SK-N-SH (cell line): ENCODE measurements at regions not wholly inside any gene's neighbourhood (a gene's known extent, or its start where the extent isn't known, plus 50 kb on each side); places are given as distances from the start of the nearest gene placed in this dataset.

Experiments
- CTCF ChIA-PET: fragments of 300-600, 350-600 bp; formaldehyde crosslinking; extraction: SDS; loops from one replicate; lab custom pipeline; 2021; lab: Yijun Ruan, JAX
- POLR2A ChIA-PET: fragments of 350-600 bp; sonication (Branson Sonifier 250); formaldehyde crosslinking; extraction: SDS; loops from one replicate; lab custom pipeline; 2020; ENCODE audit warnings: antibody characterized with exemption, inconsistent platforms; lab: Yijun Ruan, JAX
- DNase-seq: peaks from one replicate; pipeline ENCODE4 v3.0.0; 2012
- H2AFZ ChIP-seq: fragments of 200-600 bp; sonication (generic); 2 replicates; pipeline ENCODE4 v1.8.1; 2016; ENCODE audit warnings: antibody characterized with exemption, mild to moderate bottlenecking, low read depth
- H3F3A ChIP-seq: fragments of 200-600 bp; sonication (generic); replicated peaks from 2 replicates; pipeline ENCODE3; 2016; ENCODE audit warnings: antibody characterized with exemption, mild to moderate bottlenecking; ENCODE audit not compliant: insufficient read depth
- H3K27ac ChIP-seq, 2 experiments: fragments of 200-500 bp in 1 of 2; fragments of 200-600 bp in 1 of 2; sonication (Bioruptor generic) in 1 of 2; sonication (generic), shearing (Covaris generic) in 1 of 2; 2 replicates each; pipeline versions ENCODE4 v1.5.1 to v1.6.1; 2014 to 2016; ENCODE audit warnings: low read depth in 2 of 2, inconsistent platforms in 1 of 2, low read length in 1 of 2, mild to moderate bottlenecking in 1 of 2, mixed read lengths in 1 of 2
- H3K27me3 ChIP-seq: fragments of 200-600 bp; sonication (generic), shearing (Covaris generic); 2 replicates; pipeline ENCODE4 v1.6.1; 2016; ENCODE audit warnings: mixed run types; ENCODE audit not compliant: insufficient read depth
- H3K36me3 ChIP-seq, 2 experiments: fragments of 200-500 bp in 1 of 2; fragments of 200-600 bp in 1 of 2; sonication (Bioruptor generic) in 1 of 2; sonication (generic) in 1 of 2; replicated peaks in 1 of 2; 2 replicates each; pipeline versions ENCODE3 to v1.5.1; 2014 to 2016; ENCODE audit warnings: low read length in 1 of 2, mild to moderate bottlenecking in 1 of 2; ENCODE audit not compliant: insufficient read depth in 2 of 2, control insufficient read depth in 1 of 2
- H3K4me1 ChIP-seq, 2 experiments: fragments of 200-500 bp in 1 of 2; fragments of 200-600 bp in 1 of 2; sonication (Bioruptor generic) in 1 of 2; sonication (generic), shearing (Covaris generic) in 1 of 2; 2 replicates each; pipeline versions ENCODE4 v1.5.1 to v1.6.1; 2014 to 2016; ENCODE audit warnings: low read depth in 1 of 2, low read length in 1 of 2, mixed run types in 1 of 2; ENCODE audit not compliant: insufficient read depth in 2 of 2, control insufficient read depth in 1 of 2
- H3K4me2 ChIP-seq: fragments of 200-600 bp; sonication (generic), shearing (Covaris generic); 2 replicates; pipeline ENCODE4 v1.6.1; 2017; ENCODE audit warnings: mixed run types
- H3K4me3 ChIP-seq, 2 experiments: fragments of 200-500 bp in 1 of 2; fragments of 200-600 bp in 1 of 2; sonication (Bioruptor generic) in 1 of 2; sonication (generic), shearing (Covaris generic) in 1 of 2; 2 replicates each; pipeline versions ENCODE4 v1.5.1 to v1.8.1; 2014 to 2016; ENCODE audit warnings: low read depth in 2 of 2, inconsistent platforms in 1 of 2, low read length in 1 of 2, mild to moderate bottlenecking in 1 of 2, mixed read lengths in 1 of 2, moderate library complexity in 1 of 2
- H3K79me2 ChIP-seq: fragments of 200-600 bp; sonication (generic); 2 replicates; pipeline ENCODE4 v1.8.1; 2017; ENCODE audit warnings: mild to moderate bottlenecking; ENCODE audit not compliant: insufficient read depth
- H3K9ac ChIP-seq: fragments of 200-600 bp; sonication (generic); 2 replicates; pipeline ENCODE4 v1.6.1; 2017; ENCODE audit warnings: mixed run types
- H3K9me2 ChIP-seq: fragments of 200-600 bp; sonication (generic); 2 replicates; pipeline ENCODE4 v1.6.1; 2017; ENCODE audit warnings: mixed run types
- H3K9me3 ChIP-seq: fragments of 200-600 bp; sonication (generic); 2 replicates; pipeline ENCODE4 v1.6.1; 2017; ENCODE audit warnings: mixed run types, mild to moderate bottlenecking, moderate library complexity
- H4K20me1 ChIP-seq: fragments of 200-600 bp; sonication (generic); 2 replicates; pipeline ENCODE4 v1.6.1; 2017; ENCODE audit warnings: mild to moderate bottlenecking, mixed run types; ENCODE audit not compliant: insufficient read depth
- EP300 ChIP-seq, 2 experiments: IDR thresholded peaks; 2 replicates each; pipeline versions ENCODE4 v1.4.0 to v1.6.1; 2012; ENCODE audit warnings: borderline replicate concordance in 1 of 2, low read depth in 1 of 2, low read length in 1 of 2
- EZH2phosphoT487 ChIP-seq: fragments of 200-600 bp; sonication (generic); IDR thresholded peaks from 2 replicates; pipeline ENCODE4 v1.6.1; 2017; ENCODE audit warnings: low read depth, mixed run types, mild to moderate bottlenecking, antibody characterized with exemption, moderate library complexity, borderline replicate concordance
- GABPA ChIP-seq: IDR thresholded peaks from 2 replicates; pipeline ENCODE4 v1.4.0; 2012; ENCODE audit warnings: low read depth, mild to moderate bottlenecking
- JUND ChIP-seq: IDR thresholded peaks from 2 replicates; pipeline ENCODE4 v1.4.0; 2012
- MEF2A ChIP-seq: IDR thresholded peaks from 2 replicates; pipeline ENCODE4 v1.4.0; 2012; ENCODE audit warnings: low read depth, borderline replicate concordance
- NFIC ChIP-seq: IDR thresholded peaks from 2 replicates; pipeline ENCODE4 v1.4.0; 2012; ENCODE audit warnings: borderline replicate concordance
- NRF1 ChIP-seq: IDR thresholded peaks from 2 replicates; pipeline ENCODE4 v1.6.1; 2012; ENCODE audit warnings: low read depth, mild to moderate bottlenecking, low read length
- RCOR1 ChIP-seq: fragments of 150-350 bp; IDR thresholded peaks from 2 replicates; pipeline ENCODE4 v1.6.1; 2017; ENCODE audit warnings: antibody characterized with exemption, low read length
- RFX5 ChIP-seq: IDR thresholded peaks from 2 replicates; pipeline ENCODE4 v1.6.1; 2012; ENCODE audit warnings: mild to moderate bottlenecking, improper control_type of control experiment, low read length
- RXRA ChIP-seq: IDR thresholded peaks from 2 replicates; pipeline ENCODE4 v1.4.0; 2012; ENCODE audit warnings: low read depth, mild to moderate bottlenecking, borderline replicate concordance
- TAF1 ChIP-seq: IDR thresholded peaks from 2 replicates; pipeline ENCODE4 v1.6.1; 2012; ENCODE audit warnings: low read depth, mild to moderate bottlenecking, low read length, moderate library complexity, borderline replicate concordance
- TEAD4 ChIP-seq: IDR thresholded peaks from 2 replicates; pipeline ENCODE4 v1.4.0; 2012; ENCODE audit warnings: mild to moderate bottlenecking, borderline replicate concordance; ENCODE audit not compliant: insufficient read depth
- WGBS: methylation state at CpG from one replicate; pipeline ENCODE4 v1.1.6; 2017; ENCODE audit warnings: low lambda C conversion rate; 5-methylcytosine and 5-hydroxymethylcytosine counted together
- TF ChIP-seq, protein P1 (sequence below): IDR thresholded peaks from 2 replicates; pipeline ENCODE4; 2012
- TF ChIP-seq, protein P2 (sequence below): IDR thresholded peaks from 2 replicates; pipeline ENCODE4 v1.4.0; 2012; ENCODE audit warnings: low read depth
- TF ChIP-seq, protein P3 (sequence below): fragments of 200-600 bp; sonication (generic); IDR thresholded peaks from 2 replicates; pipeline ENCODE4 v1.6.1; 2017; ENCODE audit warnings: antibody characterized with exemption, mild to moderate bottlenecking, moderate library complexity
- TF ChIP-seq, protein P4 (sequence below): IDR thresholded peaks from 2 replicates; pipeline ENCODE4 v1.6.1; 2012; ENCODE audit warnings: mild to moderate bottlenecking, low read depth, low read length, moderate library complexity
- TF ChIP-seq, protein P5 (sequence below): IDR thresholded peaks from 2 replicates; pipeline ENCODE4 v1.4.0; 2012; ENCODE audit warnings: low read depth, borderline replicate concordance

DNA sequence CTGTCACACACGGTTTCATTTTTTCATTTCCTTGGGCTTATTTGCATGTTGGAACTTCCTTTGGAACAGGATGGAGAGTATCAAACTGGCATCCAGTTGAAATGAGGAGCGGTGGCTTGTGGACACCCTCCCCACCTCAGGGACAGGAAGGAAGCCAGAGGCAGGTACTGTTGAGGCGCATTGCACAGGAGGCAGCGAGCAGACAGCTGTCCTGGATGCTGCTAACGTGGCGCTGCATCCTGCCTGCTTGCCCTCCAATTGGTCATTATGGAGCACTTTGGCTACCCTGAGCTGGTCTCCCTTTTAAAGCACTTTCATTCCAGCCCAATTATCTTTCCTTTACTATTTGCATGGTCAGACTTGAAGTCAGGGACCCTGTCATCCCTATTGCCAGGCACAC is 80.7 kb upstream of the ITGA4 start (continued):
- TF ChIP-seq, protein P1, sequence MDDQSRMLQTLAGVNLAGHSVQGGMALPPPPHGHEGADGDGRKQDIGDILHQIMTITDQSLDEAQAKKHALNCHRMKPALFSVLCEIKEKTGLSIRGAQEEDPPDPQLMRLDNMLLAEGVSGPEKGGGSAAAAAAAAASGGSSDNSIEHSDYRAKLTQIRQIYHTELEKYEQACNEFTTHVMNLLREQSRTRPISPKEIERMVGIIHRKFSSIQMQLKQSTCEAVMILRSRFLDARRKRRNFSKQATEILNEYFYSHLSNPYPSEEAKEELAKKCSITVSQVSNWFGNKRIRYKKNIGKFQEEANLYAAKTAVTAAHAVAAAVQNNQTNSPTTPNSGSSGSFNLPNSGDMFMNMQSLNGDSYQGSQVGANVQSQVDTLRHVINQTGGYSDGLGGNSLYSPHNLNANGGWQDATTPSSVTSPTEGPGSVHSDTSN = no peak
- TF ChIP-seq, protein P2, sequence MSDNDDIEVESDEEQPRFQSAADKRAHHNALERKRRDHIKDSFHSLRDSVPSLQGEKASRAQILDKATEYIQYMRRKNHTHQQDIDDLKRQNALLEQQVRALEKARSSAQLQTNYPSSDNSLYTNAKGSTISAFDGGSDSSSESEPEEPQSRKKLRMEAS = no peak

DNA sequence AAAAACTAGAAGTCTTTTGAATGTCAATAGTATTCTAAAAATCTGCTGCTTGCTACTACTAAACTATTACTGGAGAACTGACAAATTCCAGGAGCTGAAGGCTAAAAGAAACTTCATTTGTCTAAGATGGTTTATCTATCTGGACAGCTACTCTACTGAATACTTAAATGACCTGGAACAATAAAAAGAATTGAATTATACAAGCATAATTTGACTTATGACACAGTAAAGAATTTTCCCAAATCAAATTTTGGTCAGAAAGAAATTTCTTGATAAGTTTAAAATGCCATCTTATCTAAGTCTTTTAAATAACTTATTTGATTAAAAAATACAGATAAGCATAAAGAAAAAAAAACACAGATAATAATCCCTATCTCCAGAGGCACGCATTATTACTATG is 80.2 kb upstream of the ITGA4 start:
- H3K79me2 ChIP-seq = no peaks in the 10 kb centered on the region
- TF ChIP-seq TEAD4 = no peak
- TF ChIP-seq, protein P3, sequence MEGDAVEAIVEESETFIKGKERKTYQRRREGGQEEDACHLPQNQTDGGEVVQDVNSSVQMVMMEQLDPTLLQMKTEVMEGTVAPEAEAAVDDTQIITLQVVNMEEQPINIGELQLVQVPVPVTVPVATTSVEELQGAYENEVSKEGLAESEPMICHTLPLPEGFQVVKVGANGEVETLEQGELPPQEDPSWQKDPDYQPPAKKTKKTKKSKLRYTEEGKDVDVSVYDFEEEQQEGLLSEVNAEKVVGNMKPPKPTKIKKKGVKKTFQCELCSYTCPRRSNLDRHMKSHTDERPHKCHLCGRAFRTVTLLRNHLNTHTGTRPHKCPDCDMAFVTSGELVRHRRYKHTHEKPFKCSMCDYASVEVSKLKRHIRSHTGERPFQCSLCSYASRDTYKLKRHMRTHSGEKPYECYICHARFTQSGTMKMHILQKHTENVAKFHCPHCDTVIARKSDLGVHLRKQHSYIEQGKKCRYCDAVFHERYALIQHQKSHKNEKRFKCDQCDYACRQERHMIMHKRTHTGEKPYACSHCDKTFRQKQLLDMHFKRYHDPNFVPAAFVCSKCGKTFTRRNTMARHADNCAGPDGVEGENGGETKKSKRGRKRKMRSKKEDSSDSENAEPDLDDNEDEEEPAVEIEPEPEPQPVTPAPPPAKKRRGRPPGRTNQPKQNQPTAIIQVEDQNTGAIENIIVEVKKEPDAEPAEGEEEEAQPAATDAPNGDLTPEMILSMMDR = no peak
- no peak for TF ChIP-seq MEF2A
- TF ChIP-seq NFIC = no peak
- TF ChIP-seq, protein P4, sequence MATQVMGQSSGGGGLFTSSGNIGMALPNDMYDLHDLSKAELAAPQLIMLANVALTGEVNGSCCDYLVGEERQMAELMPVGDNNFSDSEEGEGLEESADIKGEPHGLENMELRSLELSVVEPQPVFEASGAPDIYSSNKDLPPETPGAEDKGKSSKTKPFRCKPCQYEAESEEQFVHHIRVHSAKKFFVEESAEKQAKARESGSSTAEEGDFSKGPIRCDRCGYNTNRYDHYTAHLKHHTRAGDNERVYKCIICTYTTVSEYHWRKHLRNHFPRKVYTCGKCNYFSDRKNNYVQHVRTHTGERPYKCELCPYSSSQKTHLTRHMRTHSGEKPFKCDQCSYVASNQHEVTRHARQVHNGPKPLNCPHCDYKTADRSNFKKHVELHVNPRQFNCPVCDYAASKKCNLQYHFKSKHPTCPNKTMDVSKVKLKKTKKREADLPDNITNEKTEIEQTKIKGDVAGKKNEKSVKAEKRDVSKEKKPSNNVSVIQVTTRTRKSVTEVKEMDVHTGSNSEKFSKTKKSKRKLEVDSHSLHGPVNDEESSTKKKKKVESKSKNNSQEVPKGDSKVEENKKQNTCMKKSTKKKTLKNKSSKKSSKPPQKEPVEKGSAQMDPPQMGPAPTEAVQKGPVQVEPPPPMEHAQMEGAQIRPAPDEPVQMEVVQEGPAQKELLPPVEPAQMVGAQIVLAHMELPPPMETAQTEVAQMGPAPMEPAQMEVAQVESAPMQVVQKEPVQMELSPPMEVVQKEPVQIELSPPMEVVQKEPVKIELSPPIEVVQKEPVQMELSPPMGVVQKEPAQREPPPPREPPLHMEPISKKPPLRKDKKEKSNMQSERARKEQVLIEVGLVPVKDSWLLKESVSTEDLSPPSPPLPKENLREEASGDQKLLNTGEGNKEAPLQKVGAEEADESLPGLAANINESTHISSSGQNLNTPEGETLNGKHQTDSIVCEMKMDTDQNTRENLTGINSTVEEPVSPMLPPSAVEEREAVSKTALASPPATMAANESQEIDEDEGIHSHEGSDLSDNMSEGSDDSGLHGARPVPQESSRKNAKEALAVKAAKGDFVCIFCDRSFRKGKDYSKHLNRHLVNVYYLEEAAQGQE = no peak
- TF ChIP-seq EP300 (IDR thresholded peaks at IDR 0.05; ENCODE audit: borderline replicate concordance in 1 of 2, low read depth in 1 of 2, low read length in 1 of 2) = no peak
- TF ChIP-seq, protein P1 = no peak
- no peak for TF ChIP-seq JUND
- TF ChIP-seq RCOR1 = no peak
- no peak for TF ChIP-seq EZH2phosphoT487
- no peak for TF ChIP-seq NRF1
- no peak for TF ChIP-seq TAF1
- no peak for TF ChIP-seq RFX5
- TF ChIP-seq GABPA = no peak
- no peak for TF ChIP-seq RXRA
- TF ChIP-seq, protein P5, sequence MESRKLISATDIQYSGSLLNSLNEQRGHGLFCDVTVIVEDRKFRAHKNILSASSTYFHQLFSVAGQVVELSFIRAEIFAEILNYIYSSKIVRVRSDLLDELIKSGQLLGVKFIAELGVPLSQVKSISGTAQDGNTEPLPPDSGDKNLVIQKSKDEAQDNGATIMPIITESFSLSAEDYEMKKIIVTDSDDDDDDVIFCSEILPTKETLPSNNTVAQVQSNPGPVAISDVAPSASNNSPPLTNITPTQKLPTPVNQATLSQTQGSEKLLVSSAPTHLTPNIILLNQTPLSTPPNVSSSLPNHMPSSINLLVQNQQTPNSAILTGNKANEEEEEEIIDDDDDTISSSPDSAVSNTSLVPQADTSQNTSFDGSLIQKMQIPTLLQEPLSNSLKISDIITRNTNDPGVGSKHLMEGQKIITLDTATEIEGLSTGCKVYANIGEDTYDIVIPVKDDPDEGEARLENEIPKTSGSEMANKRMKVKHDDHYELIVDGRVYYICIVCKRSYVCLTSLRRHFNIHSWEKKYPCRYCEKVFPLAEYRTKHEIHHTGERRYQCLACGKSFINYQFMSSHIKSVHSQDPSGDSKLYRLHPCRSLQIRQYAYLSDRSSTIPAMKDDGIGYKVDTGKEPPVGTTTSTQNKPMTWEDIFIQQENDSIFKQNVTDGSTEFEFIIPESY = no peak
- no peak overlapping the region for H3K4me3 ChIP-seq
- WGBS = 76% methylated on average over 1 of the region's 1 CpG
- no peaks in the 10 kb centered on the region for H4K20me1 ChIP-seq
- H3K27ac ChIP-seq = no peak overlapping the region
- ChIA-PET POLR2A (no interaction called here), CTCF (no interaction called here)
- H2AFZ ChIP-seq = no peak overlapping the region
- no peak overlapping the region for H3K9ac ChIP-seq
- H3K9me3 ChIP-seq = no peaks in the 10 kb centered on the region
- DNase-seq = no peak
- no peaks in the 10 kb centered on the region for H3K9me2 ChIP-seq
- H3K4me1 ChIP-seq = peaks cover 0 to 16% of the 10 kb centered on the region in 2 experiments; a peak in 3 of 4 replicates
- no peak overlapping the region for H3K4me2 ChIP-seq
- no peaks in the 10 kb centered on the region for H3K36me3 ChIP-seq
- no peaks in the 10 kb centered on the region for H3K27me3 ChIP-seq
- peaks cover 9% of the 10 kb centered on the region for H3F3A ChIP-seq
